ENCODE measurements at regions not wholly inside any gene's neighbourhood (a gene's known extent, or its start where the extent isn't known, plus 50 kb on each side); places are given as distances from the start of the nearest gene placed in this dataset.
A peak's percentile ranks its signal among the peaks of the same experiment; 100 is the strongest.
"Not testable (repeated sequence)": the region's sequence is repeated elsewhere in the genome, so short reads cannot be mapped to it uniquely, and the experiment has no call there.

- no peak for DNase-seq
Observed at GRCh38 chr13:90453342-90453741, 894.1 kb upstream of the MIR17HG start.

- DNase-seq, result no peak
Observed at GRCh38 chr13:90454002-90454636, 893.4 kb upstream of the MIR17HG start.

GRCh38 chr13:90455067-90455466 lies 892.4 kb upstream of the MIR17HG start:
- DNase-seq, result no peak

GRCh38 chr13:90455823-90456222 lies 891.7 kb upstream of the MIR17HG start:
- peak; percentile 29 for DNase-seq

GRCh38 chr13:90461398-90461797 lies 886.1 kb upstream of the MIR17HG start:
- DNase-seq, result no peak

GRCh38 chr13:90477216-90477615 lies 870.3 kb upstream of the MIR17HG start:
- no peak for DNase-seq

- no peak for DNase-seq
Observed at GRCh38 chr13:90483906-90484305, 863.6 kb upstream of the MIR17HG start.

- DNase-seq, result no peak
Observed at GRCh38 chr13:90485436-90485835, 862.1 kb upstream of the MIR17HG start.

- DNase-seq, result peak; percentile 9
Observed at GRCh38 chr13:90492872-90493271, 854.6 kb upstream of the MIR17HG start.

- peak; percentile 3 for DNase-seq
Observed at GRCh38 chr13:90493667-90494066, 853.8 kb upstream of the MIR17HG start.

- DNase-seq, result not testable (repeated sequence)
Observed at GRCh38 chr13:90494849-90495248, 852.6 kb upstream of the MIR17HG start.

- peak; percentile 51 for DNase-seq
Observed at GRCh38 chr13:90498096-90498495, 849.4 kb upstream of the MIR17HG start.

GRCh38 chr13:90498816-90499215 lies 848.7 kb upstream of the MIR17HG start:
- no peak for DNase-seq

- peak; percentile 78 for DNase-seq
Observed at GRCh38 chr13:90500569-90500968, 846.9 kb upstream of the MIR17HG start.

- no peak for DNase-seq
Observed at GRCh38 chr13:90502153-90502552, 845.3 kb upstream of the MIR17HG start.

- no peak for DNase-seq
Observed at GRCh38 chr13:90502762-90503161, 844.7 kb upstream of the MIR17HG start.

- no peak for DNase-seq
Observed at GRCh38 chr13:90510319-90510718, 837.2 kb upstream of the MIR17HG start.

GRCh38 chr13:90511903-90512302 lies 835.6 kb upstream of the MIR17HG start:
- no peak for DNase-seq

- not testable (repeated sequence) for DNase-seq
Observed at GRCh38 chr13:90514712-90515111, 832.8 kb upstream of the MIR17HG start.

- no peak for DNase-seq
Observed at GRCh38 chr13:90518417-90518816, 829.1 kb upstream of the MIR17HG start.

- DNase-seq, result no peak
Observed at GRCh38 chr13:90519157-90519556, 828.3 kb upstream of the MIR17HG start.

GRCh38 chr13:90526711-90527110 lies 820.8 kb upstream of the MIR17HG start:
- peak; percentile 67 for DNase-seq

- no peak for DNase-seq
Observed at GRCh38 chr13:90531744-90532143, 815.7 kb upstream of the MIR17HG start.

- DNase-seq, result no peak
Observed at GRCh38 chr13:90532861-90533492, 814.5 kb upstream of the MIR17HG start.

- DNase-seq, result no peak
Observed at GRCh38 chr13:90533866-90534265, 813.6 kb upstream of the MIR17HG start.

All from OCI-M1 (cell line).